H9 (cell line): ENCODE measurements at regions not wholly inside any gene's neighbourhood (a gene's known extent, or its start where the extent isn't known, plus 50 kb on each side); places are given as distances from the start of the nearest gene placed in this dataset.

ENCODE experiments used
- DNase-seq: peaks from one replicate; pipeline ENCODE4 v3.0.0-alpha.2; 2017
- H2AFZ ChIP-seq: one replicate; pipeline ENCODE4 v1.6.1; 2013; ENCODE audit warnings: mild to moderate bottlenecking, low read length, control low read depth, moderate library complexity
- H2AK5ac ChIP-seq: 2 replicates; pipeline ENCODE4 v1.6.1; 2013; ENCODE audit warnings: low read length, control low read depth, mixed read lengths; ENCODE audit not compliant: insufficient read length
- H2BK120ac ChIP-seq: one replicate; pipeline ENCODE4 v1.6.1; 2013; ENCODE audit warnings: low read depth, mild to moderate bottlenecking, low read length, control low read depth, inconsistent platforms; ENCODE audit not compliant: poor library complexity, severe bottlenecking
- H2BK12ac ChIP-seq: 2 replicates; pipeline ENCODE4 v1.6.1; 2013; ENCODE audit warnings: low read length, control low read depth, mixed read lengths, low read depth; ENCODE audit not compliant: insufficient read length
- H2BK15ac ChIP-seq: 2 replicates; pipeline ENCODE4 v1.6.1; 2013; ENCODE audit warnings: low read depth, low read length, control low read depth
- H2BK20ac ChIP-seq: one replicate; pipeline ENCODE4 v1.6.1; 2013; ENCODE audit warnings: low read depth, mild to moderate bottlenecking, low read length, control low read depth, inconsistent platforms; ENCODE audit not compliant: poor library complexity, severe bottlenecking
- H2BK5ac ChIP-seq: 2 replicates; pipeline ENCODE4 v1.6.1; 2013; ENCODE audit warnings: low read length, control low read depth, mixed read lengths; ENCODE audit not compliant: insufficient read length
- H3K14ac ChIP-seq: 2 replicates; pipeline ENCODE4 v1.6.1; 2013; ENCODE audit warnings: low read length, control low read depth; ENCODE audit not compliant: insufficient read depth
- H3K18ac ChIP-seq: 2 replicates; pipeline ENCODE4 v1.6.1; 2013; ENCODE audit warnings: low read depth, mild to moderate bottlenecking, mixed read lengths, low read length, control low read depth; ENCODE audit not compliant: insufficient read length
- H3K23ac ChIP-seq: 2 replicates; pipeline ENCODE4 v1.6.1; 2013; ENCODE audit warnings: low read length, control low read depth, mixed read lengths, low read depth; ENCODE audit not compliant: insufficient read length
- H3K23me2 ChIP-seq: 2 replicates; pipeline ENCODE4 v1.6.1; 2013; ENCODE audit warnings: low read depth, mild to moderate bottlenecking, mixed read lengths, low read length, control low read depth; ENCODE audit not compliant: insufficient read length, poor library complexity, severe bottlenecking
- H3K27ac ChIP-seq: 2 replicates; pipeline ENCODE4 v1.5.1; 2013; ENCODE audit warnings: low read length, control low read depth, mixed read lengths, low read depth; ENCODE audit not compliant: insufficient read length
- H3K27me3 ChIP-seq: 2 replicates; pipeline ENCODE4 v1.6.1; 2013; ENCODE audit warnings: low read length, control low read depth, inconsistent platforms; ENCODE audit not compliant: insufficient read depth
- H3K4ac ChIP-seq: 2 replicates; pipeline ENCODE4 v1.6.1; 2013; ENCODE audit warnings: low read depth, mild to moderate bottlenecking, control low read depth, inconsistent platforms, low read length, moderate library complexity
- H3K4me1 ChIP-seq: 2 replicates; pipeline ENCODE4 v1.6.1; 2013; ENCODE audit warnings: low read length, control low read depth, inconsistent platforms; ENCODE audit not compliant: insufficient read depth
- H3K4me2 ChIP-seq: 2 replicates; pipeline ENCODE4 v1.6.1; 2013; ENCODE audit warnings: low read length, control low read depth, mixed read lengths; ENCODE audit not compliant: insufficient read length, insufficient read depth
- H3K56ac ChIP-seq: 2 replicates; pipeline ENCODE4 v1.6.1; 2013; ENCODE audit warnings: low read depth, mild to moderate bottlenecking, mixed read lengths, low read length, control low read depth; ENCODE audit not compliant: insufficient read length
- H3K79me1 ChIP-seq: 2 replicates; pipeline ENCODE4 v1.6.1; 2013; ENCODE audit warnings: low read depth, mild to moderate bottlenecking, moderate library complexity, low read length, control low read depth, inconsistent platforms; ENCODE audit not compliant: insufficient read depth, poor library complexity, severe bottlenecking
- H3K79me2 ChIP-seq: 2 replicates; pipeline ENCODE4 v1.6.1; 2013; ENCODE audit warnings: low read length, control low read depth, inconsistent platforms; ENCODE audit not compliant: insufficient read depth
- H3K9ac ChIP-seq: 2 replicates; pipeline ENCODE4 v1.6.1; 2013; ENCODE audit warnings: low read length, control low read depth, mixed read lengths; ENCODE audit not compliant: insufficient read length; ENCODE audit errors: extremely low read depth
- H3K9me3 ChIP-seq: one replicate; pipeline ENCODE4 v1.6.1; 2013; ENCODE audit warnings: low read depth, low read length, inconsistent platforms; ENCODE audit not compliant: control insufficient read depth
- H3T11ph ChIP-seq: one replicate; pipeline ENCODE4 v1.6.1; 2013; ENCODE audit warnings: mild to moderate bottlenecking, low read length, control low read depth, inconsistent platforms
- H4K20me1 ChIP-seq: one replicate; pipeline ENCODE4 v1.6.1; 2013; ENCODE audit not compliant: control insufficient read depth, insufficient read length, insufficient read depth
- H4K5ac ChIP-seq: 2 replicates; pipeline ENCODE4 v1.6.1; 2013; ENCODE audit warnings: low read depth, mild to moderate bottlenecking, mixed read lengths, low read length, control low read depth; ENCODE audit not compliant: insufficient read length
- H4K8ac ChIP-seq: replicated peaks from 2 replicates; pipeline ENCODE4 v1.6.1; 2013; ENCODE audit warnings: low read length, control low read depth, mixed read lengths, low read depth; ENCODE audit not compliant: insufficient read length
- H4K91ac ChIP-seq: 2 replicates; pipeline ENCODE4 v1.6.1; 2013; ENCODE audit warnings: low read depth, mild to moderate bottlenecking, moderate library complexity, mixed read lengths, low read length, control low read depth; ENCODE audit not compliant: insufficient read length
- H3K27ac Mint-ChIP-seq, 3 experiments: 2 replicates in 2 of 3; 3 replicates in 1 of 3; pipeline ENCODE4 v1.8.0; 2020 to 2021; ENCODE audit warnings: mixed read lengths in 3 of 3, mild to moderate bottlenecking in 1 of 3, moderate library complexity in 1 of 3
- H3K27me3 Mint-ChIP-seq: 2 replicates; pipeline ENCODE4 v1.8.0; 2021; ENCODE audit warnings: low read depth, mild to moderate bottlenecking, moderate library complexity, mixed read lengths
- H3K36me3 Mint-ChIP-seq, 3 experiments: 2 replicates in 2 of 3; 3 replicates in 1 of 3; pipeline ENCODE4 v1.8.0; 2020 to 2021; ENCODE audit warnings: low read depth in 3 of 3, mixed read lengths in 3 of 3; ENCODE audit not compliant: insufficient read depth in 1 of 3
- H3K4me1 Mint-ChIP-seq, 2 experiments: 2 replicates each; pipeline ENCODE4 v1.8.0; 2020; ENCODE audit warnings: mixed read lengths in 2 of 2
- H3K4me3 Mint-ChIP-seq, 2 experiments: 2 replicates in 1 of 2; 3 replicates in 1 of 2; pipeline ENCODE4 v1.8.0; 2020 to 2021; ENCODE audit warnings: mild to moderate bottlenecking in 2 of 2, mixed read lengths in 2 of 2, moderate library complexity in 1 of 2
- H3K9me3 Mint-ChIP-seq, 2 experiments: 2 replicates in 1 of 2; 3 replicates in 1 of 2; pipeline ENCODE4 v1.8.0; 2020; ENCODE audit warnings: mild to moderate bottlenecking in 2 of 2, mixed read lengths in 2 of 2, moderate library complexity in 1 of 2
- WGBS: extraction: QIAGEN DNeasy Blood & Tissue Kit; methylation state at CpG from one replicate; pipeline ENCODE4 v1.1.7; 2013; ENCODE audit warnings: missing lambda C conversion rate, low lambda C conversion rate, mixed read lengths; ENCODE audit not compliant: insufficient read length; ENCODE audit errors: extremely low coverage; 5-methylcytosine and 5-hydroxymethylcytosine counted together
- TF ChIP-seq, protein P1 (sequence below): fragments of 200-600 bp; sonication (generic); conservative IDR thresholded peaks from 3 replicates; pipeline ENCODE4 v1.8.0; 2021; ENCODE audit warnings: antibody characterized with exemption, mild to moderate bottlenecking

DNA sequence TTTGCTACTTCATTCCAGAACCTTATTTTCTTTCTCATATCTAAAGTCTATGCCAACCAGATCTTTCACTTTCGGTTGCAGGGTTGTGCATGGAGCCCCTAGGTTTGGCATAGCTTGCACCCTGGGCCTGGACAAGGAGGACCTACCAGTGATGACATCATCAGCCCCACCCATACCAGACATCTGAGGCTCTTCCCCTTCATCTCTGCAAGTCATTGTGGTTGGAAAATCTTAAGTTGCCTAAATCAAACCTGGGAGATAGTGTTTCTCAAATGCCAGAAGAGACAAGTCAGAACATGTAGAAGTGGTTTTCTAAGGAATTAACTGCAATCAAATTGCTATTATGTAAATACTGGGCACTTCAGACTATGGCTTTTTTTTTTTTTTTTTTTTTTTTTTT, 363.3 kb downstream of the ZNF516 start:
- Histone ChIP-seq H2BK12ac (no peak overlapping the region), H4K5ac (no peak overlapping the region), H3K14ac (no peak overlapping the region), H4K8ac (no peak overlapping the region), H3K79me1 (no peaks in the 10 kb centered on the region), H3T11ph (no peak overlapping the region), H3K4ac (no peak overlapping the region), H3K27me3 (no peaks in the 10 kb centered on the region), H3K23ac (no peak overlapping the region), H3K9ac (no peak overlapping the region), H3K23me2 (no peaks in the 10 kb centered on the region), H3K9me3 (no peaks in the 10 kb centered on the region), H3K4me2 (no peak overlapping the region), H2AK5ac (no peak overlapping the region), H3K18ac (no peak overlapping the region), H3K79me2 (no peaks in the 10 kb centered on the region), H3K56ac (no peak overlapping the region), H2BK20ac (no peak overlapping the region), H4K20me1 (no peaks in the 10 kb centered on the region), H2BK120ac (no peak overlapping the region), H2BK5ac (no peak overlapping the region), H2BK15ac (no peak overlapping the region), H4K91ac (no peak overlapping the region), H3K27ac (no peak overlapping the region), H2AFZ (no peak overlapping the region), H3K4me1 (no peaks in the 10 kb centered on the region)
- H3K36me3 Mint-ChIP-seq, result peaks cover 0 to 2% (median 0%) of the 10 kb centered on the region in 3 experiments; a peak in 2 of 7 replicates
- peaks cover 6 to 13% of the 10 kb centered on the region in 2 experiments; a peak in 4 of 5 replicates for H3K9me3 Mint-ChIP-seq
- no peak for DNase-seq
- H3K27ac Mint-ChIP-seq, result no peak overlapping the region
- H3K4me1 Mint-ChIP-seq, result no peaks in the 10 kb centered on the region
- no peaks in the 10 kb centered on the region; the same call in 1 of the 2 replicates for H3K27me3 Mint-ChIP-seq
- WGBS, result no CpG with 5 or more reads among the region's 1 CpG
- H3K4me3 Mint-ChIP-seq, result no peak overlapping the region
- TF ChIP-seq, protein P1, sequence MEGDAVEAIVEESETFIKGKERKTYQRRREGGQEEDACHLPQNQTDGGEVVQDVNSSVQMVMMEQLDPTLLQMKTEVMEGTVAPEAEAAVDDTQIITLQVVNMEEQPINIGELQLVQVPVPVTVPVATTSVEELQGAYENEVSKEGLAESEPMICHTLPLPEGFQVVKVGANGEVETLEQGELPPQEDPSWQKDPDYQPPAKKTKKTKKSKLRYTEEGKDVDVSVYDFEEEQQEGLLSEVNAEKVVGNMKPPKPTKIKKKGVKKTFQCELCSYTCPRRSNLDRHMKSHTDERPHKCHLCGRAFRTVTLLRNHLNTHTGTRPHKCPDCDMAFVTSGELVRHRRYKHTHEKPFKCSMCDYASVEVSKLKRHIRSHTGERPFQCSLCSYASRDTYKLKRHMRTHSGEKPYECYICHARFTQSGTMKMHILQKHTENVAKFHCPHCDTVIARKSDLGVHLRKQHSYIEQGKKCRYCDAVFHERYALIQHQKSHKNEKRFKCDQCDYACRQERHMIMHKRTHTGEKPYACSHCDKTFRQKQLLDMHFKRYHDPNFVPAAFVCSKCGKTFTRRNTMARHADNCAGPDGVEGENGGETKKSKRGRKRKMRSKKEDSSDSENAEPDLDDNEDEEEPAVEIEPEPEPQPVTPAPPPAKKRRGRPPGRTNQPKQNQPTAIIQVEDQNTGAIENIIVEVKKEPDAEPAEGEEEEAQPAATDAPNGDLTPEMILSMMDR, result no peak
